Thyroid gland (tissue), 4 donors: ENCODE measurements at regions not wholly inside any gene's neighbourhood (a gene's known extent, or its start where the extent isn't known, plus 50 kb on each side); places are given as distances from the start of the nearest gene placed in this dataset.

Experiments
- POLR2A ChIP-seq, 2 donors: fragments of 450-650 bp; IDR thresholded peaks; one replicate each; pipeline ENCODE4 v1.6.1; 2017; ENCODE audit warnings: antibody characterized with exemption in 2 of 2, mild to moderate bottlenecking in 2 of 2, moderate library complexity in 1 of 2
- TF ChIP-seq, protein P1 (sequence below), 6 experiments: fragments of 200-600 bp in 3 of 6; fragments of 450-650 bp in 3 of 6; sonication (generic) in 3 of 6; IDR thresholded peaks; one replicate each; pipeline ENCODE4 v1.5.1; 2016 to 2019; ENCODE audit warnings: antibody characterized with exemption in 6 of 6, mild to moderate bottlenecking in 2 of 6, inconsistent platforms in 1 of 6, moderate library complexity in 1 of 6

DNA sequence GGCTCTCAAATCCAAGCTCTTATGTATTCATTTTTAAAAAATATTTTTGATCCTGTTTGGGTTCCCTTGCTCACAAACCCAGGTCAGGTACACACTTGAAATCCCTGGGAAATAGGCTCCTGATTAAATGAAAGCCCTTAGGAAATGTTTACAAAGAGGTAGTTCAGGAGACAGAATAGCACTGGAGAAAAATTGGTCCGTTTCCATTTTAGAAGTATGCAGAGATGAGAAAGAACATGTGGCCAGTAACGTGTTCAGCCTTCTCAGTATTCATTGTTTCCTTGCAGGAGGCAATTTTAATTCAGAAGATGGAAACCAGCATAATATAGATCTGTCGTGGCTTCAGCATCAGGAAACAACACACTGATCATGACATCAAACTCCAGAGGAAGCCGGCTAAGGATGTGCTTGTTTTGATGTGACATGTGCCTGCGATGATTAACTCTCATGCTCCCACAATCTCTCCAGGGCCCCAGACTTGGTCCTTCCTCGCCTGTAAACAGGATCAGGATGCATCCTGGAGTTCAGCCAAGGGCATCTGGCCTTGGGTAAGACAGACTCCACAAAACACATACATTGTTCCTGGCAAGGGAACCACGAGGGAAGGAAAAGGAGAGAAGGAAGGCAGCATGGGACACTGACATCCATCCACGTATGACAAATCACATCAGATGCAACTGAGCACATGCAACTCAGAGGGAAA lies 350.5 kb upstream of the THBS1 start:
- TF ChIP-seq, protein P1, sequence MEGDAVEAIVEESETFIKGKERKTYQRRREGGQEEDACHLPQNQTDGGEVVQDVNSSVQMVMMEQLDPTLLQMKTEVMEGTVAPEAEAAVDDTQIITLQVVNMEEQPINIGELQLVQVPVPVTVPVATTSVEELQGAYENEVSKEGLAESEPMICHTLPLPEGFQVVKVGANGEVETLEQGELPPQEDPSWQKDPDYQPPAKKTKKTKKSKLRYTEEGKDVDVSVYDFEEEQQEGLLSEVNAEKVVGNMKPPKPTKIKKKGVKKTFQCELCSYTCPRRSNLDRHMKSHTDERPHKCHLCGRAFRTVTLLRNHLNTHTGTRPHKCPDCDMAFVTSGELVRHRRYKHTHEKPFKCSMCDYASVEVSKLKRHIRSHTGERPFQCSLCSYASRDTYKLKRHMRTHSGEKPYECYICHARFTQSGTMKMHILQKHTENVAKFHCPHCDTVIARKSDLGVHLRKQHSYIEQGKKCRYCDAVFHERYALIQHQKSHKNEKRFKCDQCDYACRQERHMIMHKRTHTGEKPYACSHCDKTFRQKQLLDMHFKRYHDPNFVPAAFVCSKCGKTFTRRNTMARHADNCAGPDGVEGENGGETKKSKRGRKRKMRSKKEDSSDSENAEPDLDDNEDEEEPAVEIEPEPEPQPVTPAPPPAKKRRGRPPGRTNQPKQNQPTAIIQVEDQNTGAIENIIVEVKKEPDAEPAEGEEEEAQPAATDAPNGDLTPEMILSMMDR (IDR thresholded peaks at IDR 0.05) = no peak
- TF ChIP-seq POLR2A (IDR thresholded peaks at IDR 0.05) = no peak
